Prostate gland (tissue), 2 donors: ENCODE measurements at regions not wholly inside any gene's neighbourhood (a gene's known extent, or its start where the extent isn't known, plus 50 kb on each side); places are given as distances from the start of the nearest gene placed in this dataset.

Source experiments
- POLR2A ChIP-seq: fragments of 450-650 bp; IDR thresholded peaks from one replicate; pipeline ENCODE4 v1.6.1; 2016; ENCODE audit warnings: antibody characterized with exemption, mild to moderate bottlenecking
- TF ChIP-seq, protein P1 (sequence below), 4 experiments: fragments of 200-600 bp in 2 of 4; fragments of 450-650 bp in 2 of 4; sonication (generic) in 2 of 4; IDR thresholded peaks; 1 replicate in 3 of 4; 2 replicates in 1 of 4; pipeline ENCODE4 v1.5.1; 2016 to 2019; ENCODE audit warnings: antibody characterized with exemption in 4 of 4, mild to moderate bottlenecking in 2 of 4, moderate library complexity in 2 of 4

- TF ChIP-seq, protein P1, sequence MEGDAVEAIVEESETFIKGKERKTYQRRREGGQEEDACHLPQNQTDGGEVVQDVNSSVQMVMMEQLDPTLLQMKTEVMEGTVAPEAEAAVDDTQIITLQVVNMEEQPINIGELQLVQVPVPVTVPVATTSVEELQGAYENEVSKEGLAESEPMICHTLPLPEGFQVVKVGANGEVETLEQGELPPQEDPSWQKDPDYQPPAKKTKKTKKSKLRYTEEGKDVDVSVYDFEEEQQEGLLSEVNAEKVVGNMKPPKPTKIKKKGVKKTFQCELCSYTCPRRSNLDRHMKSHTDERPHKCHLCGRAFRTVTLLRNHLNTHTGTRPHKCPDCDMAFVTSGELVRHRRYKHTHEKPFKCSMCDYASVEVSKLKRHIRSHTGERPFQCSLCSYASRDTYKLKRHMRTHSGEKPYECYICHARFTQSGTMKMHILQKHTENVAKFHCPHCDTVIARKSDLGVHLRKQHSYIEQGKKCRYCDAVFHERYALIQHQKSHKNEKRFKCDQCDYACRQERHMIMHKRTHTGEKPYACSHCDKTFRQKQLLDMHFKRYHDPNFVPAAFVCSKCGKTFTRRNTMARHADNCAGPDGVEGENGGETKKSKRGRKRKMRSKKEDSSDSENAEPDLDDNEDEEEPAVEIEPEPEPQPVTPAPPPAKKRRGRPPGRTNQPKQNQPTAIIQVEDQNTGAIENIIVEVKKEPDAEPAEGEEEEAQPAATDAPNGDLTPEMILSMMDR (IDR thresholded peaks at IDR 0.05): no peak
- no peak for TF ChIP-seq POLR2A
These were observed 369.8 kb downstream of the PREX1 start for GRCh38 chr20:48458003-48458377.
